OCI-LY3 (cell line): ENCODE measurements at regions not wholly inside any gene's neighbourhood (a gene's known extent, or its start where the extent isn't known, plus 50 kb on each side); places are given as distances from the start of the nearest gene placed in this dataset.

Experiments
- CTCF ChIP-seq: fragments of 200-600, 300-600 bp; sonication (generic); IDR thresholded peaks from 2 replicates; pipeline ENCODE4 v1.5.1; 2014; ENCODE audit warnings: antibody characterized with exemption, low read length, low read depth
- EZH2phosphoT487 ChIP-seq: fragments of 200-600 bp; shearing (Covaris generic); IDR thresholded peaks from 2 replicates; pipeline ENCODE4 v1.6.1; 2018; ENCODE audit warnings: antibody characterized with exemption, mixed run types, low read depth

GRCh38 chr10:44459671-44460070 lies 74.8 kb upstream of the CXCL12 start:
- TF ChIP-seq CTCF (no peak), EZH2phosphoT487 (no peak)
